OCI-LY1 (cell line): ENCODE measurements at regions not wholly inside any gene's neighbourhood (a gene's known extent, or its start where the extent isn't known, plus 50 kb on each side); places are given as distances from the start of the nearest gene placed in this dataset.

Source experiments
- EZH2 ChIP-seq: fragments of 200-600 bp; sonication (generic), shearing (Covaris generic); IDR thresholded peaks from 2 replicates; pipeline ENCODE4 v1.8.0; 2017; ENCODE audit warnings: borderline replicate concordance, mixed run types, mild to moderate bottlenecking, antibody characterized with exemption, low read length, moderate library complexity, mixed read lengths
- TF ChIP-seq, protein P1 (sequence below): fragments of 200-600 bp; sonication (generic), shearing (Covaris generic); IDR thresholded peaks from 2 replicates; pipeline ENCODE4 v1.5.1; 2017; ENCODE audit warnings: mild to moderate bottlenecking, antibody characterized with exemption, low read length, moderate library complexity, mixed read lengths

DNA sequence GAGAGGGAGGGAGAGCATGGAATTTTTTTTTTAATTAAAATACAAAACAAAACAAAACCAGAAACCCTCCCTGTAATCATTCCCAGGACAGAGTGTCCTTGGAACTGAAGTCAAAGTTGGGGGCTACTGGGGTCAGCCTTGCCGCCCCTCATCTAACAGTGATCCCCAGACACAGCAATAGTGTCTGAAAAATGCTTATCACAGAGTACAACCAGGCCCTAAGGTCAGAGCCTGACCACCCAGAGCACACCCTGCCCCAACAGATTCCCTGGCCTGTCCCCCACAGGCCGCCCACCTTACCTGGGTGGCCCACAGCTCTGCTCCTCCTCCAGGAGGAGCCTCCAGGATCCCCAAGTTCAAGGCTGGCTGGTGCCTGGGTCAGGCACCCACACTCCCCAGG is 101.6 kb upstream of the LINGO1 start:
- TF ChIP-seq, protein P1, sequence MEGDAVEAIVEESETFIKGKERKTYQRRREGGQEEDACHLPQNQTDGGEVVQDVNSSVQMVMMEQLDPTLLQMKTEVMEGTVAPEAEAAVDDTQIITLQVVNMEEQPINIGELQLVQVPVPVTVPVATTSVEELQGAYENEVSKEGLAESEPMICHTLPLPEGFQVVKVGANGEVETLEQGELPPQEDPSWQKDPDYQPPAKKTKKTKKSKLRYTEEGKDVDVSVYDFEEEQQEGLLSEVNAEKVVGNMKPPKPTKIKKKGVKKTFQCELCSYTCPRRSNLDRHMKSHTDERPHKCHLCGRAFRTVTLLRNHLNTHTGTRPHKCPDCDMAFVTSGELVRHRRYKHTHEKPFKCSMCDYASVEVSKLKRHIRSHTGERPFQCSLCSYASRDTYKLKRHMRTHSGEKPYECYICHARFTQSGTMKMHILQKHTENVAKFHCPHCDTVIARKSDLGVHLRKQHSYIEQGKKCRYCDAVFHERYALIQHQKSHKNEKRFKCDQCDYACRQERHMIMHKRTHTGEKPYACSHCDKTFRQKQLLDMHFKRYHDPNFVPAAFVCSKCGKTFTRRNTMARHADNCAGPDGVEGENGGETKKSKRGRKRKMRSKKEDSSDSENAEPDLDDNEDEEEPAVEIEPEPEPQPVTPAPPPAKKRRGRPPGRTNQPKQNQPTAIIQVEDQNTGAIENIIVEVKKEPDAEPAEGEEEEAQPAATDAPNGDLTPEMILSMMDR, result no peak
- no peak for TF ChIP-seq EZH2
